NT2/D1 (cell line): ENCODE measurements at regions not wholly inside any gene's neighbourhood (a gene's known extent, or its start where the extent isn't known, plus 50 kb on each side); places are given as distances from the start of the nearest gene placed in this dataset.

Experiments used
- SUZ12 ChIP-seq: IDR thresholded peaks from 2 replicates; pipeline ENCODE4 v1.6.1; 2011; ENCODE audit not compliant: insufficient read length, insufficient read depth; ENCODE audit errors: extremely low read depth
- YY1 ChIP-seq: IDR thresholded peaks from 2 replicates; pipeline ENCODE4 v1.6.1; 2011; ENCODE audit not compliant: insufficient read length, insufficient read depth
- ZNF274 ChIP-seq: IDR thresholded peaks from 2 replicates; pipeline ENCODE4 v1.6.1; 2011; ENCODE audit warnings: mild to moderate bottlenecking, low read depth, low read length

- no peak for TF ChIP-seq ZNF274
- no peak for TF ChIP-seq YY1
- TF ChIP-seq SUZ12 = no peak
These were observed 215.3 kb downstream of the ANKRD30B start for GRCh38 chr18:14963246-14963645.
